BJ (cell line): ENCODE measurements at regions not wholly inside any gene's neighbourhood (a gene's known extent, or its start where the extent isn't known, plus 50 kb on each side); places are given as distances from the start of the nearest gene placed in this dataset.

Source experiments
- CTCF ChIA-PET: fragments of 350-600 bp; formaldehyde crosslinking; extraction: SDS; loops from one replicate; lab custom pipeline; 2021; ENCODE audit warnings: antibody characterized with exemption, inconsistent platforms; lab: Yijun Ruan, JAX
- POLR2A ChIA-PET: fragments of 300-600 bp; sonication (Branson Sonifier 250); formaldehyde crosslinking; extraction: SDS; loops from one replicate; lab custom pipeline; 2021; ENCODE audit warnings: antibody characterized with exemption; lab: Charles Lee
- DNase-seq: peaks from one replicate; pipeline ENCODE4 v3.0.0-alpha.2; 2011; ENCODE audit warnings: low read depth
- H3K27me3 ChIP-seq: 2 replicates; pipeline ENCODE4 v1.6.0; 2011; ENCODE audit warnings: low read length; ENCODE audit not compliant: control insufficient read depth, insufficient read depth
- H3K36me3 ChIP-seq: 2 replicates; pipeline ENCODE4 v1.5.1; 2011; ENCODE audit warnings: low read length; ENCODE audit not compliant: control insufficient read depth, insufficient read depth
- H3K4me3 ChIP-seq: 2 replicates; pipeline ENCODE4 v1.5.1; 2011; ENCODE audit warnings: low read depth, mild to moderate bottlenecking, control low read depth, low read length
- TF ChIP-seq, protein P1 (sequence below): IDR thresholded peaks from 2 replicates; pipeline ENCODE4 v1.5.1; 2011; ENCODE audit warnings: low read depth, mild to moderate bottlenecking, control low read depth, inconsistent platforms, low read length, moderate library complexity; ENCODE audit not compliant: insufficient read depth

DNA sequence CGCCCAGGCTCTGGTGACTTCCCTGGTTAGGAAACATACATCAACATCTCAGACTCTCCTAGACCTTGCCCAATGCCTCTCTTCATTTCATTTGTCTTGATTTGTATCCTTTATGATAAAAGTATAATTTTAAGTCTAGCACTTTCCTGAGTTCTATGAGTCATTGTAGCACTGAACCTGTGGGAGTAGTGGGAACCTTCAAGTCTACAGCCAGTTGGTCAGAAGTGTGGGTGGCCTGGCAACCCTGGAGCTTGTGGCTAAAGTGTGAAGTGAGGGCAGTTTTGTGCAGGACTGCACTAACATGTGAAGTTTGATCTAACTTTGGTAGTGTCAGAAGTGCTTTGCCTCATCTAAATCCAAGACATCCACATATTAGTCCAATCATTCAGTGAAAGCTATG, 259.3 kb upstream of the IGFBP7 start:
- POLR2A ChIA-PET, result no interaction called here
- no peak for DNase-seq
- no peaks in the 10 kb centered on the region for H3K36me3 ChIP-seq
- no peak overlapping the region for H3K4me3 ChIP-seq
- CTCF ChIA-PET, result no interaction called here
- H3K27me3 ChIP-seq, result no peaks in the 10 kb centered on the region
- TF ChIP-seq, protein P1, sequence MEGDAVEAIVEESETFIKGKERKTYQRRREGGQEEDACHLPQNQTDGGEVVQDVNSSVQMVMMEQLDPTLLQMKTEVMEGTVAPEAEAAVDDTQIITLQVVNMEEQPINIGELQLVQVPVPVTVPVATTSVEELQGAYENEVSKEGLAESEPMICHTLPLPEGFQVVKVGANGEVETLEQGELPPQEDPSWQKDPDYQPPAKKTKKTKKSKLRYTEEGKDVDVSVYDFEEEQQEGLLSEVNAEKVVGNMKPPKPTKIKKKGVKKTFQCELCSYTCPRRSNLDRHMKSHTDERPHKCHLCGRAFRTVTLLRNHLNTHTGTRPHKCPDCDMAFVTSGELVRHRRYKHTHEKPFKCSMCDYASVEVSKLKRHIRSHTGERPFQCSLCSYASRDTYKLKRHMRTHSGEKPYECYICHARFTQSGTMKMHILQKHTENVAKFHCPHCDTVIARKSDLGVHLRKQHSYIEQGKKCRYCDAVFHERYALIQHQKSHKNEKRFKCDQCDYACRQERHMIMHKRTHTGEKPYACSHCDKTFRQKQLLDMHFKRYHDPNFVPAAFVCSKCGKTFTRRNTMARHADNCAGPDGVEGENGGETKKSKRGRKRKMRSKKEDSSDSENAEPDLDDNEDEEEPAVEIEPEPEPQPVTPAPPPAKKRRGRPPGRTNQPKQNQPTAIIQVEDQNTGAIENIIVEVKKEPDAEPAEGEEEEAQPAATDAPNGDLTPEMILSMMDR, result no peak

DNA sequence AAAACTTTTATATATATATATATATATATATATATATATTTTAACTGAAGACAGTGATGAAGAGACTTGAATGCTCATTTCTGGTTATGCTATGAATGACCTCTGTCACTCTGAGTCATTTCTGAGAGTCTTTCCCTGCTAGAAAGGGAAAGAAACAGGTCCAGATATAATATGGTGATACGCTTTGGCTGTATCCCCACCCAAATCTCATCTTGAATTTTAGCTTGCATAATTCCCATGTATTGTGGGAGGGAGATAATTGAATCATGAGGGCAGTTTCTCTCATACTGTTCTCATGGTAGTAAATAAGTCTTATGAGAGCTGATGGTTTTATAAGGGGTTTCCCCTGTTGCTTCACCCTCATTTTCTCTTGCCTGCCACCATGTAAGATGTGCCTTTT, 254.1 kb upstream of the IGFBP7 start:
- ChIA-PET POLR2A (no interaction called here), CTCF (no interaction called here)
- H3K27me3 ChIP-seq, result no peaks in the 10 kb centered on the region
- no peaks in the 10 kb centered on the region for H3K36me3 ChIP-seq
- no peak for DNase-seq
- H3K4me3 ChIP-seq, result no peak overlapping the region
- TF ChIP-seq, protein P1, result no peak

DNA sequence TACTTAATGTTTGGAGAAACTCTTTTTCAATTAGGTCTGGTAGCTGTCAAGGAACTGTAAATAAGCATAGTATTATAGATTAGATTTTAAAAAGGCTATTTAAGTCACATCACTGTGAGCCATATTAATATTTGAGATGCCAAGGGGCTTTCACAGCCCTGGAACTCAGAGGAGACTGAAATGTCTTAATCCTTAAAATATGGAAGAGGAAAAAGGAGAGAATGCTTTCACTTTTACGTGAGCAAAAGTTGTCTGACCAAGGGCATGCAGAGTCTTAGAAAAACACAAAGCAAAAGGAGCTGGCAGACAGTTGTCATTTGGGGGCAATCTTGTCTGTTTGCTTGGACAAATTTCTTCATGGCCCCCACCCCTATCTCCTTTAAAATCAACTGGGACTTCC, 253.2 kb upstream of the IGFBP7 start:
- TF ChIP-seq, protein P1, result no peak
- POLR2A ChIA-PET, result no interaction called here
- Histone ChIP-seq H3K27me3 (no peaks in the 10 kb centered on the region), H3K4me3 (no peak overlapping the region), H3K36me3 (no peaks in the 10 kb centered on the region)
- CTCF ChIA-PET, result no interaction called here
- DNase-seq, result no peak

DNA sequence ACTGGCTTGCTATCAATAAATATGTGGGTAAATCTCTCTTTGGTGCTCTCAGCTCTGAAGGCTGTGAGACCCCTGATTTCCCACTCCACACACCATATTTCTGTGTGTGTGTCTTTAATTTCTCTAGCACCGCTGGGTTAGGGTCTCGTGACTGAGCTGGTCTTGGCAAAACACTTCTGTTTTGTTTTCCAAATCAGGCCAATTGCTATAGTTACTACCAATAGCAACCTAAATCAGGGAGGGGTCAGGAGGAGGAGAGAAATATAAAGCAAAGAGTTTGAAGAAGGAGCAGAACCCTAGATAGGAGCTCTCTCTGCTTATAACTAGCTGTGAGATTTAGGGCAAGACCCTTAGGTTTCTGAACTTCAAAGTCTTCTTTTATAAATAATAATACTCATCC, 250.5 kb upstream of the IGFBP7 start:
- TF ChIP-seq, protein P1, result no peak
- H3K27me3 ChIP-seq, result no peaks in the 10 kb centered on the region
- POLR2A ChIA-PET, result no interaction called here
- no peak overlapping the region for H3K4me3 ChIP-seq
- no peak for DNase-seq
- CTCF ChIA-PET, result no interaction called here
- H3K36me3 ChIP-seq, result no peaks in the 10 kb centered on the region

- no peaks in the 10 kb centered on the region for H3K27me3 ChIP-seq
- POLR2A ChIA-PET, result no interaction called here
- TF ChIP-seq, protein P1, result no peak
- DNase-seq, result no peak
- H3K36me3 ChIP-seq, result no peaks in the 10 kb centered on the region
- H3K4me3 ChIP-seq, result no peak overlapping the region
- CTCF ChIA-PET, result no interaction called here
These were observed 245.0 kb upstream of the IGFBP7 start for GRCh38 chr4:57355101-57355665.
